NCI-H460 (cell line): ENCODE measurements at regions not wholly inside any gene's neighbourhood (a gene's known extent, or its start where the extent isn't known, plus 50 kb on each side); places are given as distances from the start of the nearest gene placed in this dataset.

Source experiments
- DNase-seq: peaks from one replicate; pipeline ENCODE4 v3.0.0-alpha.2; 2016; ENCODE audit warnings: low read depth; ENCODE audit errors: extremely low read depth

DNA sequence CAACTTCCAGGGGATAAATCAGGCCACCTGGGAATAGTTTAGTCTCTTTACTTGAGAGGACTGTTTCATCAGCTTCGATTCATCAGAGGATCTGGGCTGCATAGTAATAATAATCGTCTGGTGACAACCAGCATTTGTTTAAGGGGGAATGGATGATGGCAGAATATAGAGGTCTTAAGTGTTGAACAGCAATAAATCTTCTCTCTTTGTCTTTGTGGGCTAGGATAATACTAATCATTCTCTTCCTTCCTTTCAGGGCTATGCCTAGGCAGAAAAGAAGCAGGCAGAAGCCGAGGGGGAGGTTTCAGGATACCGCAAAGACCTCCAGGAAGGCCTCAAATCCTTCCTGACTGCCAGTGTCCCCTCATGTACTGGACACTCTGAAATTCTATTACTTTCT lies 150.4 kb upstream of the GAREM1 start:
- DNase-seq, result no peak

- DNase-seq, result no peak
These were observed 147.9 kb upstream of the GAREM1 start for GRCh38 chr18:32618546-32618945.

- no peak for DNase-seq
These were observed 143.1 kb upstream of the GAREM1 start for GRCh38 chr18:32613821-32614220.

DNA sequence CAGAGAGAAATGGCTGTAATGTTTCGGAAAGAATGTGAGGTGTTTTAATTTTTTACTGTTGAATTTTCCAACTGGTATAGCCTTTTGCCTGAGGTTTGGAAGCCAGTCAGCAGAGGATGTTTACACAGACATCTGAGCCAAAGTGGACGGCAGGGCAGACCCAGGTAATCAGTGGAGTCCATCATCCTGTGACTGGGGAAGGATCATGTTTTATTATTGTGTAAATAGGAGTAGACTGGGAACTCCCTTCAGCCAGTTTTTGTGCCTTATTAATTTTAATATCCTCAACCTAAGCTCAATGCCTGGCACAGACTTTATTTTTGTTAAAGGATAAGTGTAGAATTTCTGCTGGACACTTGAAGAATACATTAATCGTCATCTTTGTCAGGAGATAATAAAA lies 142.0 kb upstream of the GAREM1 start:
- peak; percentile 73 for DNase-seq

DNA sequence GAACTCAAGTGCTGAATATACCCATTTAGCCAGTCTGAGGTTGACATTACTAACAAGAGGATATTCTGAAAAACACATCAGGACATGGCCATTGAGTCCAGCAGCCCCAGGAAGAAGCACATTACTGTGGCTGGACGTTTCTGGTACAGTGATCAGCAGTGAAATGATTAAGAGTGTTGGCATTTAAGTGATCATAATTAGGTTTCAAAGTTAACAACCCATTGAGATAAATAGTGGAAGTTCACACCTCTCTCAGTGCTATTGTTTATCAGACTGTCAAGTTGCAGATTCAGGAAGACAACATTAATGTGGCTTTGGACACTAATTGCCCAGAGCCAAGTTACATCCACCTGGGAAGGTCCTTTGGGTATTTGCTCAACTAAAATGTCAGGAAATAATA lies 139.5 kb upstream of the GAREM1 start:
- peak; percentile 79 for DNase-seq

DNA sequence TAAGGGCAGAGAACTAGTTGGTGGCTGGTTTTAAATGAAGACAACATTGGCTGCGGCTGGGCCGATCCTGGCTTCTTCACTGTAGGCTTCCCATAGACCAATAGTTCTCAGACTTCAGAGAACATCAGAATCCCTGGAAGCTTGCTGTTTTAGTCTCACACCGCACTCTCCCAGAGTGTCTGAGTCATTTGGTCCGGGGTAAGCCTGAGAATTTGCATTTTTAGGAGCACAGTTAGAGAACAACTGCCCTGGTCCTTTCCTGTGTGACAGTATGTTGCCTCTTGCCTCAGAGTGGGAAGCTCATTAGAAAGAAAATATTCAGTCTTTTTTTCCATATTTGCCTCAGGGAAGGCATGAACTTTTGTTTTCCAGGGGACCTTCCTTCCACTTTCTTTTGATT lies 137.1 kb upstream of the GAREM1 start:
- DNase-seq, result peak; percentile 49

DNA sequence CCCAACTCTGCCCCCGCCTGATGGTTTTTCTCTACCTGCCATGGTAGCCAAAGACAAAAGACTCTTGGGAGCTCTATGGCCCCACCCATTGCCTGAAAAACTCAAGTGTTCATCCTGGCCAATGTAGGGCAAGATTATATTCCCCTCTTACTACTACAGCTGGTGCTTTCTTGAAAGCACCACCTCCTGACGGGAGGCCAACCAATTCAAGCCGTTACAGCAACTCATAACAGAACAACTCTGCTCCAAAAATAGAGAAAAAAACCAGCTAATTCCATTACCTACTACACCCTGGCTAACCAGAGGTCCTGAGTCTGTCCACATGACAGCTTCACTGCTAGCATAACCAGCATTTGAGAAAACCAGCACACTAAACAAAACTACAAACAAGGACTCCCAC lies 127.5 kb upstream of the GAREM1 start:
- DNase-seq, result no peak

DNA sequence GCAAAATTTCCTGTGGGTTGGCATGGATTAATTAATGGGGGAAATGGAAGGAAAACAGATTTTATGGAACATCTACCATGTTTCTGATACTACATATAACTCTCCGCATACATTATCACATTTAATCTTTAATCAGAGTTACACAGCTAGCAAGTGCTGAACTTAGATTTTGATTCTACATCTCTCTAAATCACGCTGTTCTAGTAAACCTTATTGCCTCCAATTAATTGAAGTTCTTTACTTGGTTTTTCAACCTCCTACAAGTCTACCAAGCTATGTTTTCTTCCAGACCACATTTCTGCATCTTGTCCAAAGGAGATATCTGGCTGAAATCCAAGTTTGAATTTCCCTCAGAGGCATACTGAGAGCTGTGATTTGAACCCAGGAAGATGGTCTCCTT lies 125.8 kb upstream of the GAREM1 start:
- DNase-seq, result no peak

- no peak for DNase-seq
These were observed 125.2 kb upstream of the GAREM1 start for GRCh38 chr18:32595832-32596231.

- DNase-seq, result no peak
These were observed 117.5 kb upstream of the GAREM1 start for GRCh38 chr18:32588191-32588590.

DNA sequence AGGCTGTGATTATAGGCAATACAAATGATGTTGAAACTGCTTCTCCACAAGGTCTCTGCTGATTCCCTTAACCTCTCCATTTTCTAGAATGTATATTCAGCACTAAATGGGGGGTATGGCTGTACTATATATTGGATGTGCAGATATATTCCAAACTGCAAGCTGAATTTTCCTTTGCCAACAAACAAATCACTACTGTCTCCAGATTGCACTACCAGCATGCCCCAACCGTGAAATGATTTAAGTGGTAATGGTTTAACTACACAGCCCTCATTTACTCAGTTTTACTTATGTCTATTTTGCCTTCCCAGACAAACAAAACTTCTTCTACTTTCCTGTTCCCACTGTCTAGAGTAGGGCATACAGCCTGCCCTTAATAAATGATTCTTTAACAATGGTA lies 112.7 kb upstream of the GAREM1 start:
- no peak for DNase-seq

DNA sequence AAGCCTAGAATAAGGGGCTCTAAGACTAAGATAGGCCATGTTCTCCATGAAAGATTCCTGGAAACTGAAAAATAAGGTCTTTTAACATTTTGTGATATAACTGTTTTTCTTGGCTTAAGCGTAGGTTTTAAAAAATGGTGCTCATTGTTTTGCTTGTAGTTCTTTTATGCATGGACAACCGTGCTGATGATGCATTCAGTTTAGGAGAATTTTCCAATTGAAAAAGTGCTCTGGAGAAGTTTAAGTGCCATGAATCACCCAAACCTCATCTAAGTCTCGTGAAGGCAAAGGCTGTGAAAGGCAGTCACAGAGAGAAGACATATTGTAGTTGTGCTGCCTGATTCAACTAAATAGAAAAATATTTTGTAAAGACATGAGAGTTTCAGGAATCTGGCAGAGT lies 111.8 kb upstream of the GAREM1 start:
- DNase-seq, result no peak

DNA sequence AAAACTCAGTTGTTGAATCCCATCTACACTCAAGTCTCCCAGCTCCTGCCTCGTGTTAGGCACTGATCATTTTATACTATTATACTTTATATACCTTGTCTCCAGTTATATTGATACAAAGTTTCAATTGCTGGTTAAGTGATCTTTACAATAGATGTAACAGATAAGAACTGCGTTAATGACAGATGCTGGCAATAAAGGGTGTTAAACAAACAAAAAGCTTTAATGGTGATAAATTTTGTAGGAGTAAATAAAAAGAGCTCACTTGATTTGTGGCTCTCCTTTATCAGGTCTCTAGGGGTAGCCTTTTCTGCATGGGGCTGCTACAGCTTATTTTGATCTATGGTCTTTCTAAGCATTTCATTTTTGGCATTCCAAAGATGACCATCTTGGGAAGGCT lies 106.9 kb upstream of the GAREM1 start:
- no peak for DNase-seq

GRCh38 chr18:32576296-32576916 lies 105.7 kb upstream of the GAREM1 start:
- DNase-seq, result peak; percentile 61

GRCh38 chr18:32566960-32567359 lies 96.3 kb upstream of the GAREM1 start:
- DNase-seq, result no peak

GRCh38 chr18:32553640-32554365 lies 83.1 kb upstream of the GAREM1 start:
- no peak for DNase-seq

DNA sequence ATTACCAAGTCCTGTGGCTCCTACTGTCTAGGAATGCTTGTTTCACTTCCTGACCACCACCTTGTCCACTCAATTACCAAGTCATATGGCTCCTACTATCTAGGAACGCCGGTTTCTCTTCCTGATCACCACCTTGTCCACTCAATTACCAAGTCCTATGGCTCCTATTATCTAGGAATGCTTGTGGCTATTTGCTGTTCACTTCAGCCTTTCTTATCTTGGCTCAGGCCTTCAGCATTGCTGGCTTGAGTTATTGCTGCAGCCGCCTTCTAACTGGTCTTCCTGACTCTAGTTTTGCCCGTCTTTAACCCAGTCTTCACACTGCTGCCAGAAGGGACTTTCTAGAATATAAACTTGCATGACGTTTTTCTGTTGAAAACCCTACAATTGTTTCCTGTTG lies 82.5 kb upstream of the GAREM1 start:
- no peak for DNase-seq

DNA sequence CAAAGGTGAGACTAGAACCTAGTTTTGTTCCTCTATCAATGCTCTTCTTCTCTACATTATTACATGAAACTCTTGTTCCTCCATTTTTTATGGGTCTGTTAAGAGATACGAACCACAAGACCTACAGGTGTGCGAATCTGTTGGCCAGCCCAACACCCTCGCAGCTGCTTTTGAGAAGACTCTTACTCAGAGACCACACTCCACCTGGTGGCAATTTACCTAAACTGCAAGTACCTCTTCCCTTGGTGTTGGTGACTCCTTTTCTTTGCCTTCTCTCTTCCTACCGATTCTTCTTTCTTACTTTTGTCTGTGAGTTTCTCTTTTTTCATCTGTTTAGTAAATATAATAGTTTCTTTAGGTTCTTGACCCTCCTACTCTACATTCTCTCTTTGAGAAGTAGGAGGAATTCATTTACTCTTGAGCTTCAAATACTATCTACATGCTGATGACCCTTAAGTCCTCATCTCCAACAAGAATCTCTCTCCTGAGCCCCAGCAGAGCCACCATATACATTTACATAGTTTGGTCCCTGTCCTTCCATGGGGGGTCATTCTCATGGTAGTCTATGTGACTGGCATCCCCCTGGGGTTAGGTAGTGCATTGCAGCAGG lies 81.8 kb upstream of the GAREM1 start:
- DNase-seq, result peak; percentile 38

- DNase-seq, result no peak
These were observed 80.3 kb upstream of the GAREM1 start for GRCh38 chr18:32550963-32551362.

DNA sequence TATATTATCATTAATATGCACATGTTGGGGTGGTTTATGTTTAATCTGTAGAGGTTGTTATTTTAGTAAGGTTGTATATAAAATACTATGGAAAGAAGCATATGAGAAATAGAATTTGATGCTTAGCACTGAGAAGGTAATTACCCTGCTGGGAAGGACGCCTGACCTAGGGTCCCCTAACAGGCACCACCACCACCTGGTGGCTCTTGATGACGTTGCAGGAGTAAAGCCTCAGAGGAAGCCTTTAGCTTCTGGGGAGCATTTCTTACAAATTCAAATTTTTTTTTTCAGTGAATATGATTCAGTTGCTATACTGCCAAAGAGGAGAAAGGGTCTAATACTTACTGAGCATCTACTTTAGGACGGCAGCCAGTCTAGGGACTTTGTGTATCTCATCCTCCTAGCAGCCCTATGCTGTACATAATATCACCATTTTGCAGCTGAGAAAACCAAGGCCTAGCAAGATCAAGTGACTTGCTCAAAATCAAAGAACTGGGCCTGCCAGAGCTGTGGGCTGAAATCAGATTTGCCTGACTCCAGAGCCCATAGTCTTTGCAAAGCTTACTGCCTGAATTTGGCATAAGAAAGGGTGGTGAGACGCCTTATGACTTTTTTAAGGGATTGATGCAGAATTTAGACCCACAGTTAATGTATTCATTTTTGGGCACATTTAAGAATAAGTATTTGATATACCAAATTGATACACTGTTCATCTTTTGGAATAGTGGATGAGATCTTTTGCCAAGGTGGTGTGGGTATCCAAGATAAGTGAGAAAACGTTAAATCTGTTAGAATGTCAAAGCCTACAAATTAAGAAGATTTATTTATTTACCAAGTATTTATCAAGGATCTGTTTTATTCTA lies 78.8 kb upstream of the GAREM1 start:
- DNase-seq, result peak; percentile 40

GRCh38 chr18:32548688-32549087 lies 78.0 kb upstream of the GAREM1 start:
- DNase-seq, result no peak
